ENCODE measurements at regions not wholly inside any gene's neighbourhood (a gene's known extent, or its start where the extent isn't known, plus 50 kb on each side); places are given as distances from the start of the nearest gene placed in this dataset.

DNA sequence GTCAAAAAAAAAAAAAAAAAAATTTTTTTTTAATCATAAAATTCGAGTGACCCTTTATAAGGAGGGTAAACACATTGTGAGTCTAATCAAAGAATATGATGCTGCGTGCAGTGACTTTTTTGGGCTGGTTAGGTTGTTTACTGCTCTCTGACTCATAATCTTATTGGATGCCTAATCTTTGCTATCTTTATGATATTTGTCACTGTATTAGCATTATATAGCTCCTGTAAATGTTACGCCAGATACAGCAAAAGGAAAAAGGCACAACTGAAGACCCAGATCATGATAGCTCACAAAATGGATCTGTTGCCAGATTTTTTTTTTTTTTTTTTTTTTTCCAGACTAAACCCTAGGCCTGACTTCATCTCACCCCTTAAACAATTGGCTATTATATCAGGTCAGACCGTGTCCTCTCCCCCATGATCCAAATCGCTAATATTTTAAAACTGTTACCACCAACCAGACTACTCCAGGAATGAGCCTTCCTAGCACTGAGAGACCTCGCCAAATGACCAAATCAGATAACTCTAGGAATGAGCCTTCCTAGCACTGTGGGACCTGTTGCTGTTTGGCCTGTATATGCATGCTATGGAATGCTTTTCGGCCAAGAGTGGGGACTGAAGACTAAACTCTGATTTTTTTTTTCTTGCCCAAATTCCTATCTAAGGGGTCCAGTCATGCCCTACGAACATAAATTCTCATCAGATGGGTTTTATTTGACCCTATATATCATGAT is 131.7 kb upstream of the MYO10 start:
- Histone ChIP-seq H3K9me2 (ENCODE audit: insufficient read depth, low read length) (no peaks in the 10 kb centered on the region), H3K27ac (ENCODE audit: low read depth, low read length, poor library complexity, severe bottlenecking) (no peak overlapping the region), H3K4me3 (ENCODE audit: low read depth, low read length, poor library complexity, severe bottlenecking) (no peak overlapping the region), H4K20me1 (ENCODE audit: insufficient read depth, low read length) (no peaks in the 10 kb centered on the region), H3K36me3 (ENCODE audit: insufficient read depth, low read length) (no peaks in the 10 kb centered on the region), H2AFZ (ENCODE audit: low read length) (no peak overlapping the region), H3K9me3 (ENCODE audit: low read length) (no peaks in the 10 kb centered on the region), H3K4me2 (ENCODE audit: low read length) (no peak overlapping the region), H3K4me1 (ENCODE audit: insufficient read depth, low read length, poor library complexity, severe bottlenecking) (no peaks in the 10 kb centered on the region), H3K79me2 (ENCODE audit: insufficient read depth, low read depth, low read length) (no peaks in the 10 kb centered on the region)
- no peak for TF ChIP-seq EZH2phosphoT487 (IDR thresholded peaks at IDR 0.05; ENCODE audit: borderline replicate concordance, low read depth, low read length)
- TF ChIP-seq, protein P1, sequence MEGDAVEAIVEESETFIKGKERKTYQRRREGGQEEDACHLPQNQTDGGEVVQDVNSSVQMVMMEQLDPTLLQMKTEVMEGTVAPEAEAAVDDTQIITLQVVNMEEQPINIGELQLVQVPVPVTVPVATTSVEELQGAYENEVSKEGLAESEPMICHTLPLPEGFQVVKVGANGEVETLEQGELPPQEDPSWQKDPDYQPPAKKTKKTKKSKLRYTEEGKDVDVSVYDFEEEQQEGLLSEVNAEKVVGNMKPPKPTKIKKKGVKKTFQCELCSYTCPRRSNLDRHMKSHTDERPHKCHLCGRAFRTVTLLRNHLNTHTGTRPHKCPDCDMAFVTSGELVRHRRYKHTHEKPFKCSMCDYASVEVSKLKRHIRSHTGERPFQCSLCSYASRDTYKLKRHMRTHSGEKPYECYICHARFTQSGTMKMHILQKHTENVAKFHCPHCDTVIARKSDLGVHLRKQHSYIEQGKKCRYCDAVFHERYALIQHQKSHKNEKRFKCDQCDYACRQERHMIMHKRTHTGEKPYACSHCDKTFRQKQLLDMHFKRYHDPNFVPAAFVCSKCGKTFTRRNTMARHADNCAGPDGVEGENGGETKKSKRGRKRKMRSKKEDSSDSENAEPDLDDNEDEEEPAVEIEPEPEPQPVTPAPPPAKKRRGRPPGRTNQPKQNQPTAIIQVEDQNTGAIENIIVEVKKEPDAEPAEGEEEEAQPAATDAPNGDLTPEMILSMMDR (conservative IDR thresholded peaks at IDR 0.05; ENCODE audit: low read length), result no peak
- no peak for DNase-seq (ENCODE audit: low spot score)
- CTCF ChIA-PET (ENCODE audit: unreplicated experiment), result no interaction called here
- intact Hi-C loops (cut with micrococcal nuclease; ENCODE audit: unreplicated experiment), result no loop called here
- no TSS peak for BruUV-seq (replicated peaks)
- POLR2A ChIA-PET, result no interaction called here

DNA sequence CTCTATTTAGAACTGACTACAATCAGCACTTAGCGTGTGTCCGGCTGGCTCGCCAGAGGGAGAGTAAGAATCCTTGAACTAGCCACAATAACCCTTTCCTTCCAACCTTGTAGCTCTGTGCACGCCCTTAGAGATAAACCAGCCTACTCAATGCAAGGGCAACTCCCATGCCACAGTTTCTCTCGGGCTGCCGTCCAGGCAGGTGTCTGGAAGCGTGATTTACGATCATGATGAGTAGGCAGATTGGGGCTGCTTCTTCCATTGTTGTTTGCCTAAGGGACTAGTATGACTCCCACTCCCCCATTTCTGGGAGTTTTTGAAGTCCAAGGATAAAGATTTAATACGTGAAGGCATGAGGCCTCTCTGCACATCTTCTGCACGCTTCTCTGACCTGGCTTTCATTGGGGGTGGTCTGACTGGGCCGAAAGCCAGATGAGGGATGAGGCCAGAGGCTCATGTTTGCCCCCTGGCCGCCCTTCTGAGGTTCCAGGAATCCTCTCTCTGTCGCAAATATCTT is 134.0 kb upstream of the MYO10 start:
- no peaks in the 10 kb centered on the region for H4K20me1 ChIP-seq (ENCODE audit: insufficient read depth, low read length)
- no peak overlapping the region for H2AFZ ChIP-seq (ENCODE audit: low read length)
- H3K4me2 ChIP-seq (ENCODE audit: low read length), result no peak overlapping the region
- DNase-seq (ENCODE audit: low spot score), result no peak
- POLR2A ChIA-PET, result no interaction called here
- TF ChIP-seq, protein P1 (conservative IDR thresholded peaks at IDR 0.05; ENCODE audit: low read length), result no peak
- TF ChIP-seq EZH2phosphoT487 (IDR thresholded peaks at IDR 0.05; ENCODE audit: borderline replicate concordance, low read depth, low read length), result no peak
- no peaks in the 10 kb centered on the region for H3K9me3 ChIP-seq (ENCODE audit: low read length)
- no peaks in the 10 kb centered on the region for H3K9me2 ChIP-seq (ENCODE audit: insufficient read depth, low read length)
- no peaks in the 10 kb centered on the region for H3K36me3 ChIP-seq (ENCODE audit: insufficient read depth, low read length)
- H3K4me3 ChIP-seq (ENCODE audit: low read depth, low read length, poor library complexity, severe bottlenecking), result no peak overlapping the region
- H3K27ac ChIP-seq (ENCODE audit: low read depth, low read length, poor library complexity, severe bottlenecking), result no peak overlapping the region
- CTCF ChIA-PET (ENCODE audit: unreplicated experiment), result no interaction called here
- H3K79me2 ChIP-seq (ENCODE audit: insufficient read depth, low read depth, low read length), result no peaks in the 10 kb centered on the region
- intact Hi-C loops (cut with micrococcal nuclease; ENCODE audit: unreplicated experiment), result no loop called here
- BruUV-seq (replicated peaks), result no TSS peak
- no peaks in the 10 kb centered on the region for H3K4me1 ChIP-seq (ENCODE audit: insufficient read depth, low read length, poor library complexity, severe bottlenecking)

DNA sequence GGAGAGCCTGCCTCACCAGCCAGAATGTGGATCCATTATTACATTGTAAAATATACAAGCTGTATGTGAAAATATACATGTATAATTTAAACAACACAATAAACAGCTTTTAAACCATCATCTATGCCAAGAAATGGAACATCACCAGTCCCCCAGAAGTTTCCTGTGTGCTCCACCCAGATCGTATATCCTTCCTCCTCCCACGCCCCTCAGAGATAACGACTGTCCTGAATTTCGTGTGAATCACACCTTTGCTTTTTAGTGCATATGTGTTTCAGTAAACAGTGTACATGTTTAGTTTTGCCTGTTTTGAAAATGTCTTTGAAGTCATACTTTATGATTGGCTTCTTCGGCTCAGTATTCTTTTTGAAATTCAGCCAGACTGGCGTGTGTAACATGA is 134.6 kb upstream of the MYO10 start:
- no peaks in the 10 kb centered on the region for H3K9me2 ChIP-seq (ENCODE audit: insufficient read depth, low read length)
- H3K79me2 ChIP-seq (ENCODE audit: insufficient read depth, low read depth, low read length), result no peaks in the 10 kb centered on the region
- intact Hi-C loops (cut with micrococcal nuclease; ENCODE audit: unreplicated experiment), result no loop called here
- H3K4me2 ChIP-seq (ENCODE audit: low read length), result no peak overlapping the region
- no peak for DNase-seq (ENCODE audit: low spot score)
- TF ChIP-seq EZH2phosphoT487 (IDR thresholded peaks at IDR 0.05; ENCODE audit: borderline replicate concordance, low read depth, low read length), result no peak
- TF ChIP-seq, protein P1 (conservative IDR thresholded peaks at IDR 0.05; ENCODE audit: low read length), result no peak
- no peak overlapping the region for H2AFZ ChIP-seq (ENCODE audit: low read length)
- BruUV-seq (replicated peaks), result no TSS peak
- H3K36me3 ChIP-seq (ENCODE audit: insufficient read depth, low read length), result no peaks in the 10 kb centered on the region
- no peaks in the 10 kb centered on the region for H3K4me1 ChIP-seq (ENCODE audit: insufficient read depth, low read length, poor library complexity, severe bottlenecking)
- no peak overlapping the region for H3K27ac ChIP-seq (ENCODE audit: low read depth, low read length, poor library complexity, severe bottlenecking)
- H3K4me3 ChIP-seq (ENCODE audit: low read depth, low read length, poor library complexity, severe bottlenecking), result no peak overlapping the region
- CTCF ChIA-PET (ENCODE audit: unreplicated experiment), result no interaction called here
- no peaks in the 10 kb centered on the region for H4K20me1 ChIP-seq (ENCODE audit: insufficient read depth, low read length)
- H3K9me3 ChIP-seq (ENCODE audit: low read length), result no peaks in the 10 kb centered on the region
- POLR2A ChIA-PET, result no interaction called here

Data from OCI-LY7 (cell line).